IMR-90 (cell line): ENCODE measurements at regions not wholly inside any gene's neighbourhood (a gene's known extent, or its start where the extent isn't known, plus 50 kb on each side); places are given as distances from the start of the nearest gene placed in this dataset.

Source experiments
- ATAC-seq: fragments of 200-7000 bp; cut with Tn5 transposase; 2 replicates; pipeline ENCODE4 v1.9.1; 2020; ENCODE audit warnings: low read depth, mild to moderate bottlenecking, moderate library complexity
- BruUV-seq: library from RNA; stranded (reverse); fragments of 400-500 nt; replicated peaks from 2 replicates; lab custom pipeline; 2021; lab: Mats Ljungman, UMichigan
- CTCF ChIA-PET: fragments of 300-600 bp; formaldehyde crosslinking; extraction: SDS; loops from one replicate; lab custom pipeline; 2021; ENCODE audit warnings: antibody characterized with exemption; lab: Yijun Ruan, JAX
- POLR2A ChIA-PET: fragments of 300-600 bp; sonication (Branson Sonifier 250); formaldehyde crosslinking; loops from one replicate; lab custom pipeline; 2022; ENCODE audit warnings: antibody characterized with exemption; ENCODE audit not compliant: unreplicated experiment; lab: Charles Lee
- DNase-seq: peaks from one replicate; pipeline ENCODE4 v3.0.0; 2013
- H2AFZ ChIP-seq: replicated peaks from 2 replicates; pipeline ENCODE3; 2013; ENCODE audit warnings: low read length, mild to moderate bottlenecking; ENCODE audit not compliant: poor library complexity
- H2AK5ac ChIP-seq: 2 replicates; pipeline ENCODE4 v1.6.1; 2013; ENCODE audit warnings: low read depth, low read length, inconsistent platforms
- H2AK9ac ChIP-seq: replicated peaks from 2 replicates; pipeline ENCODE3; 2013; ENCODE audit warnings: mild to moderate bottlenecking, low read depth, low read length, moderate library complexity; ENCODE audit not compliant: poor library complexity
- H2BK120ac ChIP-seq: 2 replicates; pipeline ENCODE4 v1.6.1; 2013; ENCODE audit warnings: low read depth, low read length, inconsistent platforms
- H2BK15ac ChIP-seq: 3 replicates; pipeline ENCODE4 v1.6.1; 2013; ENCODE audit warnings: low read depth, low read length, inconsistent platforms
- H2BK20ac ChIP-seq: 2 replicates; pipeline ENCODE4 v1.6.1; 2013; ENCODE audit warnings: low read depth, mild to moderate bottlenecking, inconsistent platforms, low read length, moderate library complexity
- H2BK5ac ChIP-seq: 2 replicates; pipeline ENCODE4 v1.6.1; 2013; ENCODE audit warnings: mild to moderate bottlenecking, low read depth, low read length, inconsistent platforms; ENCODE audit not compliant: poor library complexity, severe bottlenecking
- H3K14ac ChIP-seq: replicated peaks from 2 replicates; pipeline ENCODE4 v1.6.1; 2013; ENCODE audit warnings: low read depth, low read length, inconsistent platforms
- H3K18ac ChIP-seq: 2 replicates; pipeline ENCODE4 v1.6.1; 2013; ENCODE audit warnings: low read depth, low read length, control low read depth
- H3K23ac ChIP-seq: 2 replicates; pipeline ENCODE4 v1.6.1; 2013; ENCODE audit warnings: low read depth, low read length, inconsistent platforms
- H3K27ac ChIP-seq: 2 replicates; pipeline ENCODE4 v1.5.1; 2013; ENCODE audit warnings: mild to moderate bottlenecking, control low read depth, low read length; ENCODE audit not compliant: insufficient read depth
- H3K27me3 ChIP-seq: 2 replicates; pipeline ENCODE4 v1.6.1; 2013; ENCODE audit warnings: low read length; ENCODE audit not compliant: control insufficient read depth, insufficient read depth
- H3K36me3 ChIP-seq: 2 replicates; pipeline ENCODE4 v1.6.1; 2013; ENCODE audit warnings: low read length, mixed read lengths; ENCODE audit not compliant: control insufficient read depth, insufficient read depth
- H3K4ac ChIP-seq: 2 replicates; pipeline ENCODE4 v1.6.1; 2013; ENCODE audit warnings: low read depth, low read length, inconsistent platforms
- H3K4me1 ChIP-seq: 2 replicates; pipeline ENCODE4 v1.6.1; 2013; ENCODE audit warnings: low read length, mixed read lengths; ENCODE audit not compliant: control insufficient read depth, insufficient read depth
- H3K4me2 ChIP-seq: 2 replicates; pipeline ENCODE4 v1.6.1; 2013; ENCODE audit warnings: low read depth, mild to moderate bottlenecking, control low read depth, low read length, moderate library complexity
- H3K4me3 ChIP-seq: 2 replicates; pipeline ENCODE4 v1.5.1; 2013; ENCODE audit warnings: low read depth, mild to moderate bottlenecking, control low read depth, low read length, moderate library complexity; ENCODE audit not compliant: insufficient read depth
- H3K56ac ChIP-seq: 2 replicates; pipeline ENCODE4 v1.6.1; 2013; ENCODE audit warnings: low read length, inconsistent platforms; ENCODE audit not compliant: insufficient read depth; ENCODE audit errors: extremely low read depth
- H3K79me1 ChIP-seq, 2 experiments: 2 replicates each; pipeline ENCODE4 v1.6.1; 2013; ENCODE audit warnings: low read length in 2 of 2, inconsistent platforms in 1 of 2, low read depth in 1 of 2
- H3K9ac ChIP-seq: 2 replicates; pipeline ENCODE4 v1.6.1; 2013; ENCODE audit warnings: low read depth, low read length, control low read depth
- H3K9me1 ChIP-seq: 2 replicates; pipeline ENCODE4 v1.6.1; 2013; ENCODE audit warnings: low read length, inconsistent platforms; ENCODE audit not compliant: insufficient read depth
- H3K9me3 ChIP-seq: 2 replicates; pipeline ENCODE4 v1.6.1; 2013; ENCODE audit warnings: low read length; ENCODE audit not compliant: control insufficient read depth, insufficient read depth
- H4K20me1 ChIP-seq: 2 replicates; pipeline ENCODE4 v1.6.1; 2013; ENCODE audit warnings: low read length, inconsistent platforms; ENCODE audit not compliant: insufficient read depth
- H4K5ac ChIP-seq: 2 replicates; pipeline ENCODE4 v1.6.1; 2013; ENCODE audit warnings: mild to moderate bottlenecking, low read depth, low read length, control low read depth
- H4K8ac ChIP-seq, 2 experiments: 2 replicates each; pipeline ENCODE4 v1.6.1; 2013; ENCODE audit warnings: low read depth in 2 of 2, low read length in 2 of 2, control low read depth in 1 of 2, inconsistent platforms in 1 of 2
- H4K91ac ChIP-seq: 2 replicates; pipeline ENCODE4 v1.6.1; 2013; ENCODE audit warnings: low read depth, low read length, inconsistent platforms; ENCODE audit not compliant: insufficient read depth
- BHLHE40 ChIP-seq: fragments of 150-350 bp; IDR thresholded peaks from 2 replicates; pipeline ENCODE4 v1.6.1; 2016; ENCODE audit warnings: mild to moderate bottlenecking, low read depth, low read length
- CEBPB ChIP-seq: IDR thresholded peaks from 2 replicates; pipeline ENCODE4 v1.6.1; 2012; ENCODE audit warnings: low read depth, low read length, improper control_type of control experiment
- CHD1 ChIP-seq: IDR thresholded peaks from 2 replicates; pipeline ENCODE4 v1.6.1; 2012; ENCODE audit warnings: low read depth, low read length, improper control_type of control experiment
- ELK1 ChIP-seq: fragments of 150-350 bp; IDR thresholded peaks from 2 replicates; pipeline ENCODE4 v1.6.1; 2016; ENCODE audit warnings: low read depth, mild to moderate bottlenecking, low read length, moderate library complexity, borderline replicate concordance
- FOS ChIP-seq: fragments of 150-350 bp; IDR thresholded peaks from 2 replicates; pipeline ENCODE4 v1.6.1; 2016; ENCODE audit warnings: low read depth, low read length
- MAFK ChIP-seq: IDR thresholded peaks from 2 replicates; pipeline ENCODE4 v1.6.1; 2012; ENCODE audit warnings: low read depth, low read length, improper control_type of control experiment
- MAZ ChIP-seq: IDR thresholded peaks from 2 replicates; pipeline ENCODE4 v1.6.1; 2012; ENCODE audit warnings: low read depth, mild to moderate bottlenecking, low read length, improper control_type of control experiment, moderate library complexity, borderline replicate concordance
- MXI1 ChIP-seq: IDR thresholded peaks from 2 replicates; pipeline ENCODE4 v1.6.1; 2012; ENCODE audit warnings: low read depth, mild to moderate bottlenecking, low read length, moderate library complexity, borderline replicate concordance
- NFE2L2 ChIP-seq: fragments of 150-350 bp; IDR thresholded peaks from 2 replicates; pipeline ENCODE4 v1.6.1; 2016; ENCODE audit warnings: low read depth, mild to moderate bottlenecking, low read length
- POLR2A ChIP-seq: IDR thresholded peaks from 2 replicates; pipeline ENCODE4 v1.6.1; 2012; ENCODE audit warnings: mild to moderate bottlenecking, low read depth, low read length
- RAD21 ChIP-seq: IDR thresholded peaks from 2 replicates; pipeline ENCODE4 v1.6.1; 2012; ENCODE audit warnings: low read length, improper control_type of control experiment
- RCOR1 ChIP-seq: IDR thresholded peaks from 2 replicates; pipeline ENCODE4 v1.6.1; 2012; ENCODE audit warnings: mild to moderate bottlenecking, low read length, improper control_type of control experiment; ENCODE audit not compliant: insufficient replicate concordance
- RFX5 ChIP-seq: IDR thresholded peaks from 2 replicates; pipeline ENCODE4 v1.8.0; 2012; ENCODE audit warnings: low read depth, mild to moderate bottlenecking, low read length, moderate library complexity
- SMC3 ChIP-seq: fragments of 150-350 bp; IDR thresholded peaks from 2 replicates; pipeline ENCODE4 v1.6.1; 2016; ENCODE audit warnings: low read depth, mild to moderate bottlenecking, antibody characterized with exemption, low read length, moderate library complexity
- USF2 ChIP-seq: fragments of 150-350 bp; IDR thresholded peaks from 2 replicates; pipeline ENCODE4 v1.6.1; 2017; ENCODE audit warnings: mild to moderate bottlenecking, antibody characterized with exemption, low read length, low read depth
- WGBS, 2 experiments: methylation state at CpG; one replicate each; pipeline versions ENCODE4 v1.1.5 to v1.1.7; 2013; ENCODE audit warnings: missing lambda C conversion rate in 2 of 2; ENCODE audit not compliant: insufficient read length in 1 of 2; ENCODE audit errors: extremely low coverage in 2 of 2; 5-methylcytosine and 5-hydroxymethylcytosine counted together
- dilution Hi-C: fragments of 300-500 bp; cut with HindIII; formaldehyde crosslinking; loops from one replicate; pipeline ENCODE4 v1.14.3; 2018; ENCODE audit warnings: low sequenced_read_pairs; ENCODE audit not compliant: unreplicated experiment
- in situ Hi-C: fragments of 300-500 bp; cut with MboI; formaldehyde crosslinking; loops from 3 replicates; pipeline ENCODE4 v1.14.3; 2019; ENCODE audit warnings: low sequenced_read_pairs, inconsistent platforms, mixed read lengths
- intact Hi-C: fragments of 100-400 bp; cut with micrococcal nuclease; formaldehyde crosslinking; loops from 2 replicates; pipeline ENCODE4 v1.10.0; 2022
- TF ChIP-seq, protein P1 (sequence below): conservative IDR thresholded peaks from 2 replicates; pipeline ENCODE4 v1.5.1; 2012; ENCODE audit warnings: mild to moderate bottlenecking, low read depth, low read length, improper control_type of control experiment

- in situ Hi-C loops: no loop called here
- no peaks in the 10 kb centered on the region for H3K79me1 ChIP-seq
- H3K9ac ChIP-seq: no peak overlapping the region
- no peak overlapping the region for H2AK5ac ChIP-seq
- dilution Hi-C loops: no loop called here
- no peaks in the 10 kb centered on the region for H3K36me3 ChIP-seq
- WGBS, 2 experiments: 55% methylated on average over 1 of the region's 2 CpGs; no CpG with 5 or more reads in 1 of the 2 experiments
- H3K9me1 ChIP-seq: no peaks in the 10 kb centered on the region
- H3K27me3 ChIP-seq: no peaks in the 10 kb centered on the region
- H3K27ac ChIP-seq: no peak overlapping the region
- POLR2A ChIA-PET: no interaction called here
- no TSS peak for BruUV-seq
- no peak overlapping the region for H2BK15ac ChIP-seq
- no peak overlapping the region for H2BK5ac ChIP-seq
- H3K18ac ChIP-seq: no peak overlapping the region
- H3K9me3 ChIP-seq: no peaks in the 10 kb centered on the region
- no peak overlapping the region for H4K91ac ChIP-seq
- H3K4me2 ChIP-seq: peak overlapping the region; percentile 86; the same call in 1 of the 2 replicates
- DNase-seq (no peak), ATAC-seq (peak; percentile 35; the same call in 1 of the 2 replicates)
- H3K23ac ChIP-seq: no peak overlapping the region
- H2BK20ac ChIP-seq: no peak overlapping the region
- CTCF ChIA-PET: no interaction called here
- no peak overlapping the region for H4K8ac ChIP-seq
- intact Hi-C loops: no loop called here
- no peaks in the 10 kb centered on the region for H4K20me1 ChIP-seq
- H2AK9ac ChIP-seq: no peak overlapping the region
- no peaks in the 10 kb centered on the region for H3K4me1 ChIP-seq
- H3K14ac ChIP-seq: no peak overlapping the region
- no peak for TF ChIP-seq CHD1
- TF ChIP-seq RCOR1: no peak
- TF ChIP-seq BHLHE40: no peak
- no peak for TF ChIP-seq CEBPB
- no peak for TF ChIP-seq MAFK
- TF ChIP-seq RFX5: no peak
- TF ChIP-seq MXI1: no peak
- TF ChIP-seq MAZ: no peak
- TF ChIP-seq SMC3: no peak
- TF ChIP-seq RAD21: no peak
- TF ChIP-seq FOS: no peak
- TF ChIP-seq USF2: no peak
- no peak for TF ChIP-seq NFE2L2
- no peak for TF ChIP-seq ELK1
- TF ChIP-seq, protein P1, sequence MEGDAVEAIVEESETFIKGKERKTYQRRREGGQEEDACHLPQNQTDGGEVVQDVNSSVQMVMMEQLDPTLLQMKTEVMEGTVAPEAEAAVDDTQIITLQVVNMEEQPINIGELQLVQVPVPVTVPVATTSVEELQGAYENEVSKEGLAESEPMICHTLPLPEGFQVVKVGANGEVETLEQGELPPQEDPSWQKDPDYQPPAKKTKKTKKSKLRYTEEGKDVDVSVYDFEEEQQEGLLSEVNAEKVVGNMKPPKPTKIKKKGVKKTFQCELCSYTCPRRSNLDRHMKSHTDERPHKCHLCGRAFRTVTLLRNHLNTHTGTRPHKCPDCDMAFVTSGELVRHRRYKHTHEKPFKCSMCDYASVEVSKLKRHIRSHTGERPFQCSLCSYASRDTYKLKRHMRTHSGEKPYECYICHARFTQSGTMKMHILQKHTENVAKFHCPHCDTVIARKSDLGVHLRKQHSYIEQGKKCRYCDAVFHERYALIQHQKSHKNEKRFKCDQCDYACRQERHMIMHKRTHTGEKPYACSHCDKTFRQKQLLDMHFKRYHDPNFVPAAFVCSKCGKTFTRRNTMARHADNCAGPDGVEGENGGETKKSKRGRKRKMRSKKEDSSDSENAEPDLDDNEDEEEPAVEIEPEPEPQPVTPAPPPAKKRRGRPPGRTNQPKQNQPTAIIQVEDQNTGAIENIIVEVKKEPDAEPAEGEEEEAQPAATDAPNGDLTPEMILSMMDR: no peak
- TF ChIP-seq POLR2A: no peak
- H4K5ac ChIP-seq: no peak overlapping the region
- no peak overlapping the region for H3K4me3 ChIP-seq
- H3K4ac ChIP-seq: no peak overlapping the region
- H2AFZ ChIP-seq: no peak overlapping the region
- H3K56ac ChIP-seq: no peak overlapping the region
- no peak overlapping the region for H2BK120ac ChIP-seq
Observed at GRCh38 chr1:96882096-96882495, 160.5 kb downstream of the PTBP2 start.
